ENCODE measurements at regions not wholly inside any gene's neighbourhood (a gene's known extent, or its start where the extent isn't known, plus 50 kb on each side); places are given as distances from the start of the nearest gene placed in this dataset.

DNA sequence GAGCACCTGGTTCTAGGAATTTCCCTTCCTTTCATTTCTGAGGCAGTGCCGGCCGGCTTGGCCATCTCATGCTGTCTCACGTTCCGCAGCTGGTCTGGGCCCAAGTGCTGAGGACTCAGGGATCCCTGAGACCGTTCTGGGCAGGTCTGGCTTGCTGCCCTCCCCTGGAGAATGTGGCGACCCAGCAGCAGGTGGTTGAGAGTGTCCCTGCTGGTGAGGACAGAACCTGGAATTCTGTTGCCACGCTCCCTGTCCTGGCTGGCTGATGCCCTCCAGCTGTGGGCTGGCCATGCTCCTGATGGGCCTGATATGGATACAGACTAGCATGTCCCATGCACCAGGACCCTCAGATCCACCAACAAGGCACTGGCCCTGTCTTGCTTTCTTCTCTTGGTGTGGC is 114.0 kb upstream of the C1QTNF9B start:
- Histone ChIP-seq H3K9me3 (replicated peaks; ENCODE audit: control insufficient read depth, insufficient read depth, low read length) (no peaks in the 10 kb centered on the region), H3K9ac (replicated peaks; ENCODE audit: extremely low read depth, insufficient read depth, low read length) (no peak overlapping the region), H3K4me3 (replicated peaks in 1 of 3; ENCODE audit: insufficient read depth in 1 of 3, low read depth in 1 of 3, low read length in 3 of 3) (no peak overlapping the region), H3K27me3 (ENCODE audit: control insufficient read depth in 2 of 2, insufficient read depth in 2 of 2, low read length in 2 of 2) (peaks cover 0 to 4% of the 10 kb centered on the region in 2 experiments), H3K36me3 (ENCODE audit: control insufficient read depth in 2 of 2, extremely low read depth in 1 of 2, insufficient read depth in 2 of 2, low read length in 2 of 2) (no peaks in the 10 kb centered on the region), H3K9me1 (replicated peaks; ENCODE audit: control insufficient read depth, extremely low read depth, insufficient read depth, low read length) (no peaks in the 10 kb centered on the region), H3K4me2 (ENCODE audit: insufficient read depth, low read length) (no peak overlapping the region), H3K79me2 (ENCODE audit: control insufficient read depth, insufficient read depth, low read length) (no peaks in the 10 kb centered on the region), H4K20me1 (replicated peaks; ENCODE audit: control insufficient read depth, extremely low read depth, insufficient read depth, low read length) (no peaks in the 10 kb centered on the region), H3K4me1 (ENCODE audit: control insufficient read depth, extremely low read depth, insufficient read depth, low read length) (no peaks in the 10 kb centered on the region), H2AFZ (ENCODE audit: low read depth, low read length) (no peak overlapping the region), H3K27ac (ENCODE audit: insufficient read depth, low read depth, low read length) (no peak overlapping the region)
- no peak for DNase-seq (ENCODE audit: low read depth, low spot score)
- dilution Hi-C loops (cut with MboI; ENCODE audit: extremely low pct_ligation_motif_present, low sequenced_read_pairs) (no loop called here), intact Hi-C loops (cut with micrococcal nuclease) (no loop called here)
- CTCF ChIA-PET = no interaction called here
- FAIRE-seq = no peak
- POLR2A ChIA-PET = no interaction called here
- TF ChIP-seq FOS (IDR thresholded peaks at IDR 0.05; ENCODE audit: borderline replicate concordance, insufficient read depth, low read length) (no peak), MYC (IDR thresholded peaks at IDR 0.05; ENCODE audit: low read depth, low read length) (no peak), JUN (IDR thresholded peaks at IDR 0.05; ENCODE audit: borderline replicate concordance, insufficient read depth, insufficient read length, low read depth) (no peak), EZH2 (IDR thresholded peaks at IDR 0.05; ENCODE audit: borderline replicate concordance, low read depth, low read length, severe bottlenecking) (no peak), POLR2AphosphoS5 (IDR thresholded peaks at IDR 0.05; ENCODE audit: insufficient read depth, low read depth, low read length) (no peak), CTCF (IDR thresholded peaks at IDR 0.05; ENCODE audit: extremely low read depth in 1 of 2, insufficient read depth in 1 of 2, low read depth in 1 of 2, low read length in 2 of 2) (no peak), GATA2 (IDR thresholded peaks at IDR 0.05; ENCODE audit: insufficient read depth, insufficient read length, low read depth, low read length) (no peak)
- TF ChIP-seq, protein P1, sequence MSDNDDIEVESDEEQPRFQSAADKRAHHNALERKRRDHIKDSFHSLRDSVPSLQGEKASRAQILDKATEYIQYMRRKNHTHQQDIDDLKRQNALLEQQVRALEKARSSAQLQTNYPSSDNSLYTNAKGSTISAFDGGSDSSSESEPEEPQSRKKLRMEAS (IDR thresholded peaks at IDR 0.05; ENCODE audit: insufficient read depth, insufficient read length) = no peak
- BruUV-seq (replicated peaks) = no TSS peak

Measured in endothelial cell of umbilical vein (primary cell).